SIG-M5 treated with dmso at 0.1 percent for 504 hours (cell line): ENCODE measurements at regions not wholly inside any gene's neighbourhood (a gene's known extent, or its start where the extent isn't known, plus 50 kb on each side); places are given as distances from the start of the nearest gene placed in this dataset.
"Not testable (repeated sequence)": the region's sequence is repeated elsewhere in the genome, so short reads cannot be mapped to it uniquely, and the experiment has no call there.

Source experiments
- DNase-seq: peaks from one replicate; lab custom pipeline; 2025; ENCODE audit not compliant: unreplicated experiment; lab: John Stamatoyannopoulos, UW

DNA sequence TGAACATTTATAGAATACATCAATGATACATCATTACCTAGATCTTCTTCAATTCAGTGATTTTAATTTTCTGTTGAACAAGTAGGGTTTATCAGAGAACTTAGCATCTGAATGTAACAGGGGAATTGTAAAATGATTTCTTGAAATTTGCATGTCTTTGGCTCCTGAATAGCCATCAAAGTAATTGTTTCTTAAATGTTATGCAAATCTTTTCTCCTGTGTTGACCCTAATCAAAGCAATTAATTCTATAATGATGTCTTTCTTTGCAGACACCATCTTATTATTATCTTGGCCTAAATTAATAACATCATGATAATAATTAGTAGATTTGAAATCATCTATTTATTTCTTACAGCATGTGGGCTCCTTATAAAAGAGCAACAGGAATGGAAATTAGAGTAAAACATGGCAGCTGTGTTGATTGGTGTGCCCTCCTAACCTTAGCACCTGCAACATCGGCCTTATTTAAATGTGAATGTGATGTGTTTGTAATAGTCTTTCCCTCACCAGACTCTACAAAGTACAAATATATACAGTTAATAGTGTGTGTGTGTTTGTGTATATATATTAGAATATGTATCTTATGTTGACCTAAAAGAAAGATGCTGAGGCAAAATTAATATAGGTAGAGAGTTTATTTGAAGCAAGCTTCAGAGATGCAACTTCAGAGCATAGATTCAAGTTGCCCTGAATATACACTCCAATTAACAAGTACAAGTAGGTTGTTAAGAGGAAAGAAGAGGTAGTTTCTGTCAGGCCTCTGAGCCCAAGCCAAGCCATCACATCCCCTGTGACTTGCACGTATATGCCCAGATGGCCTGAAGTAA, 328.0 kb upstream of the TECRL start:
- DNase-seq = no peak

DNA sequence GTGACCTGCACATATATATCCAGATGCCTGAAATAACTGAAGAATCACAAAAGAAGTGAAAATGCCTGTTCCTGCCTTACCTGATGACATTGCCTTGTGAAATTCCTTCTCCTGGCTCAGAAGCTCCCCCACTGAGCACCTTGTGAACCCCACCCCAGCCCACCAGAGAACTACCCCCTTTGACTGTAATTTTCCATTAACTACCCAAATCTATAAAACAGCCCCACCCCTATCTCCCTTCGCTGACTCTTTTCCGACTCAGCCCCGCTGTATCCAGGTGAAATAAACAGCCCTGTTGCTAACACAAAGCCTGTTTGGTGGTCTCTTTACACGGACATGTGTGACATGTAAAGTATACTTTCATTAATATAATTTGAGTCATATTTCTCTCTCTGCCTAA, 320.3 kb upstream of the TECRL start:
- DNase-seq = no peak

- DNase-seq = no peak
Observed at GRCh38 chr4:64727960-64728359, 318.7 kb upstream of the TECRL start.

DNA sequence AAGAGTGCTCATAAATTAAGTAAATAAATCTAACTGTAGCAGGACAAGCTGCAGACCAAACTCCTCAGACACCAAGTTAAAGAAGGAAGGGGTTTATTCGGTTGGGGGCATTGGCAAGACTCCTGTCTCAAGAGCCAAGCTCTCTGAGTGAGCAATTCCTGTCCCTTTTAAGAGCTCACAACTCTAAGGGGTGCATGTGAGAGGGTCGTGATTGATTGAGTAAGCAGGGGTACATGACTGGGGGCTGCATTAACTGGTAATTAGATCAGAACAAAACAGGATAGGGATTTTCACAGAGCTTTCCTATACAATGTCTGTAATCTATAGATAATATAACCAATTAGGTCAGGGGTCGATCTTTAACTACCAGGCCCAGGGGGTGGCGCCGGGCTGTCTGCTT, 318.1 kb upstream of the TECRL start:
- DNase-seq = not testable (repeated sequence)

DNA sequence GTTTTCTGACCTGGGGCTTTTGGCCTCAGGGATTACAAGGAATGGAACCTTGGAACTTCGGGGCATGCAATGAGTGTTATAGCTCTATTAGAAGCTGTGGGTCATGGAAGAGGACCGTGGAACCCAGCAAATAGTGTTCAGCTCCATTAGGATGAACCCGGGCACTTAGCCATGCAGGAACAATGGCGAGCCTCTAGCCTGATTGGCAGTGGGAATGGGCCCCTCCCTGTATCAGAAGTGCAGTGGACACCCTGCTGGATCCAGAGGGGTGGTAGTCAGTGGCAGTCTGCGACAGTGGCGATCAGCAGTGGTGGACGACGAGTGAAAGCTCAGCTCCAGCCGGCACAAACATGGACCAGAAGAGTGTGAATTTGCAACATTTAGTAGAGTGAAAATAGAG, 315.4 kb upstream of the TECRL start:
- DNase-seq = no peak

DNA sequence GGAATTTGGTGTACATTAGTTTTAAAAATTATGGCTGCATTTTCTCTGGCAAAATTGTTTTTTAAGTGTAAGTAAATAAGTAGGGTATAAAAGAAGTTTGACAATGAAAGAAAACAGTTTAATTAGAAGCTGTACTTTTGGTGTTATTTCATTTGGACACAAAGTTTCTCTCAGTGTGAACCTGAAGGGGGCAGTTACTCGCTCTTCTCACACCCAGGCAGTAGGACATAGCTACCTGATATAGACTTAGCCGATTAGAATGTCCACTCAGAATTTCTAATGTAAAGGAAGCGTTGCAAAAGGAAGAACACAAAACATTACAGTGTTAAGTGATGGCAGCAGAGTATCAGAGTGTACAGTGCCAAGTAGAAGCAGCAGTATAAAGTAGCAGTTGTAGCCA, 311.9 kb upstream of the TECRL start:
- no peak for DNase-seq

GRCh38 chr4:64718091-64718490, 308.8 kb upstream of the TECRL start:
- no peak for DNase-seq

DNA sequence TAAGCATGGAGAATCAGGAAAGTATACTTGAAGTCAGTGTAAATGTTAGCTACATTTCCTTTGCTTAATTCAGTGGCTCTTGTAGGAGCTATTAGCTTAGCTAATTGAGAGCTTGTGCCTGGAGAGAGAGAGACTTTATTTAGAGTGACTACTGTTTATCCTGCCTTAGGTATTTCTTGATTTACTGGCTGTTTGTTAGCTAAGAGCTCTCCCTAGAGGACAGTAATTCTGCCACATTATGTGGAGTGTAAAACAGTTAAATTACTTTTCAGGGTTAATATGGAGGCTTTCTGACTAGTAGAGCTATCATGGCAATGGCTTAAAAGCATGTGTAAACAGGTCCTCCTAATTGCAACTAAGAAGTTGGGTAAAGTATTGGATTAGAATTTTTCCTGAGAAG, 306.5 kb upstream of the TECRL start:
- no peak for DNase-seq

GRCh38 chr4:64713256-64713840, 304.1 kb upstream of the TECRL start:
- DNase-seq = peak; percentile 18

GRCh38 chr4:64712590-64712989, 303.3 kb upstream of the TECRL start:
- no peak for DNase-seq

GRCh38 chr4:64705989-64706388, 296.7 kb upstream of the TECRL start:
- no peak for DNase-seq

- DNase-seq = no peak
Observed at GRCh38 chr4:64698171-64698570, 288.9 kb upstream of the TECRL start.

- no peak for DNase-seq
Observed at GRCh38 chr4:64682946-64683345, 273.7 kb upstream of the TECRL start.

GRCh38 chr4:64682481-64682880, 273.2 kb upstream of the TECRL start:
- no peak for DNase-seq

- DNase-seq = not testable (repeated sequence)
Observed at GRCh38 chr4:64673121-64673520, 263.9 kb upstream of the TECRL start.

DNA sequence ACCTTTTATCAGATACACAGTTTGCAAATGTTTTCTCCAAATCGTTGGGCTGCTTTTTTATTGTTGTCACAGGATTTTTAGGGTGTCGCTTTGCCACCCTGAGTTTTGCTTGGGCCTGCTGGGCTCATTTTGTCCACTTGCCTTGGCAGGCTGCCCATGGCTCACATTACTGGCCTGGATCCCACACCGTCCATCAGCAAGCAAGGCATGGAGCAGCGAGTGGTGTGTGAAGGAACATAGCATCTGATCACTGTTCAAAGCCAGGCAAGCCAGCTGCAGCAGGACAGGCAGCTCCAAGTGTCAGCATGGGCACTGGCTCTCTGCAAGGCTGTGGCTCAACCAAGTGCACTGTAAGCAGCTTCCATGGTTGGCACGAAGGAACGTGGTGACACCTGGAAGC, 261.4 kb upstream of the TECRL start:
- no peak for DNase-seq

DNA sequence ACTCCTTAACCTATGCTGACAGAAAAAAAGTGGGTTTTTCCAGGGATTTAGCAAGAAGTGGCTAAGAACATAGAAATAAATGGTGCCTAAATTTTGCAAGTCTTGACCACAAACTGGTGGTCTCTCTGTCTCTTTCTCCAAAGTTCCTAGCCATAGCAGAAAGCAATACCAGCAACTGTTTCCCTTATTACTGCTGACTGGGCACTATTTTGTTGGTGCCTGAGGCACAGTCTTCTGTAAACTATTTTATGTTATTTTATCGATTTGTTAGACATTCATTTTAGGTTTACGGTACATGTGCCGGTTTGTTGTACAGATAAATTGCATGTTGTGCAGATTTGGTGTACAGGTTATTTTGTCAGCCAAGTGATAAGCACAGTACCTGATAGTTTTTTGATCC, 234.6 kb upstream of the TECRL start:
- DNase-seq = no peak

- DNase-seq = no peak
Observed at GRCh38 chr4:64642936-64643335, 233.7 kb upstream of the TECRL start.

- DNase-seq = not testable (repeated sequence)
Observed at GRCh38 chr4:64640402-64640801, 231.2 kb upstream of the TECRL start.

- DNase-seq = no peak
Observed at GRCh38 chr4:64625438-64625837, 216.2 kb upstream of the TECRL start.

- DNase-seq = peak; percentile 25
Observed at GRCh38 chr4:64617800-64618199, 208.6 kb upstream of the TECRL start.

- DNase-seq = no peak
Observed at GRCh38 chr4:64614276-64614675, 205.0 kb upstream of the TECRL start.

- DNase-seq = no peak
Observed at GRCh38 chr4:64613046-64613445, 203.8 kb upstream of the TECRL start.
